AG09309 (cell line): ENCODE measurements at regions not wholly inside any gene's neighbourhood (a gene's known extent, or its start where the extent isn't known, plus 50 kb on each side); places are given as distances from the start of the nearest gene placed in this dataset.
A peak's percentile ranks its signal among the peaks of the same experiment; 100 is the strongest.

Source experiments
- DNase-seq: peaks from one replicate; pipeline ENCODE4 v3.0.0-alpha.2; 2010; ENCODE audit warnings: low read depth
- H3K4me3 ChIP-seq: 2 replicates; pipeline ENCODE4 v1.5.1; 2011; ENCODE audit warnings: mild to moderate bottlenecking, low read depth, low read length, moderate library complexity; ENCODE audit not compliant: control insufficient read depth
- CTCF ChIP-seq: IDR thresholded peaks from 2 replicates; pipeline ENCODE4 v1.5.1; 2011; ENCODE audit warnings: mild to moderate bottlenecking, low read depth, low read length, inconsistent platforms; ENCODE audit not compliant: insufficient read depth, control insufficient read depth; ENCODE audit errors: missing control alignments

- no peak for TF ChIP-seq CTCF
- DNase-seq: no peak
- no peak overlapping the region for H3K4me3 ChIP-seq
Measured at GRCh38 chr14:53478174-53478573, 325.1 kb upstream of the DDHD1 start.

GRCh38 chr14:53473480-53473879, 320.4 kb upstream of the DDHD1 start:
- no peak for TF ChIP-seq CTCF
- DNase-seq: no peak
- no peak overlapping the region for H3K4me3 ChIP-seq

GRCh38 chr14:53472306-53472705, 319.2 kb upstream of the DDHD1 start:
- H3K4me3 ChIP-seq: no peak overlapping the region
- DNase-seq: no peak
- TF ChIP-seq CTCF: no peak

- peak; percentile 21 for DNase-seq
- peak; percentile 8 for TF ChIP-seq CTCF
- no peak overlapping the region for H3K4me3 ChIP-seq
Measured at GRCh38 chr14:53470351-53471043, 317.4 kb upstream of the DDHD1 start.

- no peak for TF ChIP-seq CTCF
- no peak for DNase-seq
- no peak overlapping the region for H3K4me3 ChIP-seq
Measured at GRCh38 chr14:53468876-53469275, 315.8 kb upstream of the DDHD1 start.

GRCh38 chr14:53464376-53464775, 311.3 kb upstream of the DDHD1 start:
- no peak for TF ChIP-seq CTCF
- no peak overlapping the region for H3K4me3 ChIP-seq
- no peak for DNase-seq
